Endothelial cell of umbilical vein (primary cell): ENCODE measurements at regions not wholly inside any gene's neighbourhood (a gene's known extent, or its start where the extent isn't known, plus 50 kb on each side); places are given as distances from the start of the nearest gene placed in this dataset.

Source experiments
- BruUV-seq: library from RNA; stranded (reverse); fragments of 400-500 nt; replicated peaks from 2 replicates; lab custom pipeline; 2021; lab: Mats Ljungman, UMichigan
- CTCF ChIA-PET: fragments of 300-600, 350-600 bp; sonication (Branson Sonifier 250); formaldehyde crosslinking; loops from one replicate; lab custom pipeline; 2021; ENCODE audit warnings: antibody characterized with exemption, inconsistent platforms; lab: Charles Lee
- POLR2A ChIA-PET: fragments of 300-600, 350-600 bp; sonication (Branson Sonifier 250); formaldehyde crosslinking; loops from one replicate; lab custom pipeline; 2021; ENCODE audit warnings: antibody characterized with exemption, inconsistent platforms; lab: Charles Lee
- DNase-seq: peaks from one replicate; pipeline ENCODE4 v3.0.0-alpha.2; 2011; ENCODE audit warnings: low read depth, low spot score
- FAIRE-seq: peaks from 2 replicates; lab custom pipeline; 2011; peaks lifted over from hg19 to GRCh38; lab: Jason Lieb, UNC
- H2AFZ ChIP-seq: 2 replicates; pipeline ENCODE4 v1.6.0; 2012; ENCODE audit warnings: low read depth, low read length, control low read depth, inconsistent platforms
- H3K27ac ChIP-seq: 2 replicates; pipeline ENCODE4 v1.5.1; 2011; ENCODE audit warnings: low read depth, mild to moderate bottlenecking, control low read depth, low read length, moderate library complexity; ENCODE audit not compliant: insufficient read depth
- H3K27me3 ChIP-seq, 2 experiments: 2 replicates each; pipeline versions ENCODE4 v1.6.0 to v1.6.1; 2011; ENCODE audit warnings: low read length in 2 of 2, mixed read lengths in 1 of 2; ENCODE audit not compliant: control insufficient read depth in 2 of 2, insufficient read depth in 2 of 2
- H3K36me3 ChIP-seq, 2 experiments: 2 replicates in 1 of 2; 3 replicates in 1 of 2; pipeline ENCODE4 v1.5.1; 2011; ENCODE audit warnings: low read length in 2 of 2, mild to moderate bottlenecking in 1 of 2, moderate library complexity in 1 of 2; ENCODE audit not compliant: control insufficient read depth in 2 of 2, insufficient read depth in 2 of 2; ENCODE audit errors: extremely low read depth in 1 of 2
- H3K4me1 ChIP-seq: 3 replicates; pipeline ENCODE4 v1.5.1; 2011; ENCODE audit warnings: mild to moderate bottlenecking, low read length; ENCODE audit not compliant: control insufficient read depth, insufficient read depth; ENCODE audit errors: extremely low read depth
- H3K4me2 ChIP-seq: 2 replicates; pipeline ENCODE4 v1.6.1; 2011; ENCODE audit warnings: low read length, control low read depth, mixed read lengths; ENCODE audit not compliant: insufficient read depth
- H3K4me3 ChIP-seq, 3 experiments: fragments of 200-600 bp in 1 of 3; sonication (generic), shearing (Covaris generic) in 1 of 3; replicated peaks in 1 of 3; 2 replicates each; pipeline ENCODE4 v1.5.1; 2011 to 2016; ENCODE audit warnings: control low read depth in 3 of 3, low read length in 3 of 3, mild to moderate bottlenecking in 2 of 3, inconsistent platforms in 1 of 3, low read depth in 1 of 3, moderate library complexity in 1 of 3; ENCODE audit not compliant: insufficient read depth in 1 of 3
- H3K79me2 ChIP-seq: 2 replicates; pipeline ENCODE4 v1.6.0; 2012; ENCODE audit warnings: low read length, inconsistent platforms; ENCODE audit not compliant: control insufficient read depth, insufficient read depth
- H3K9ac ChIP-seq: replicated peaks from 2 replicates; pipeline ENCODE3; 2011; ENCODE audit warnings: low read length, control low read depth; ENCODE audit not compliant: insufficient read depth; ENCODE audit errors: extremely low read depth
- H3K9me1 ChIP-seq: replicated peaks from 3 replicates; pipeline ENCODE4 v1.6.0; 2011; ENCODE audit warnings: mild to moderate bottlenecking, low read length; ENCODE audit not compliant: control insufficient read depth, insufficient read depth; ENCODE audit errors: extremely low read depth
- H3K9me3 ChIP-seq: replicated peaks from 2 replicates; pipeline ENCODE4 v1.5.1; 2012; ENCODE audit warnings: low read length, inconsistent platforms; ENCODE audit not compliant: control insufficient read depth, insufficient read depth
- H4K20me1 ChIP-seq: replicated peaks from 2 replicates; pipeline ENCODE3; 2011; ENCODE audit warnings: mild to moderate bottlenecking, low read length; ENCODE audit not compliant: control insufficient read depth, insufficient read depth; ENCODE audit errors: extremely low read depth
- CTCF ChIP-seq, 2 donors: IDR thresholded peaks; 1 replicate in 1 of 2; 2 replicates in 1 of 2; pipeline ENCODE4 v1.5.1; 2011; ENCODE audit warnings: low read length in 2 of 2, mild to moderate bottlenecking in 2 of 2, moderate library complexity in 2 of 2, control low read depth in 1 of 2, inconsistent platforms in 1 of 2, low read depth in 1 of 2; ENCODE audit not compliant: insufficient read depth in 1 of 2; ENCODE audit errors: extremely low read depth in 1 of 2
- EZH2 ChIP-seq: IDR thresholded peaks from 2 replicates; pipeline ENCODE4 v1.6.1; 2012; ENCODE audit warnings: borderline replicate concordance, low read depth, mild to moderate bottlenecking, moderate library complexity, low read length, inconsistent platforms; ENCODE audit not compliant: severe bottlenecking
- FOS ChIP-seq: IDR thresholded peaks from 2 replicates; pipeline ENCODE4 v1.6.1; 2011; ENCODE audit warnings: mild to moderate bottlenecking, low read length, moderate library complexity, borderline replicate concordance; ENCODE audit not compliant: insufficient read depth
- GATA2 ChIP-seq: IDR thresholded peaks from 2 replicates; pipeline ENCODE4 v1.7.0; 2011; ENCODE audit warnings: low read depth, mild to moderate bottlenecking, moderate library complexity, mixed read lengths, low read length; ENCODE audit not compliant: insufficient read length, insufficient read depth
- JUN ChIP-seq: IDR thresholded peaks from 2 replicates; pipeline ENCODE4 v1.6.1; 2011; ENCODE audit warnings: borderline replicate concordance, low read depth; ENCODE audit not compliant: insufficient read length, insufficient read depth
- MAX ChIP-seq: IDR thresholded peaks from 2 replicates; pipeline ENCODE4 v1.6.1; 2011; ENCODE audit not compliant: insufficient read depth, insufficient read length
- MYC ChIP-seq: IDR thresholded peaks from one replicate; pipeline ENCODE4 v1.6.1; 2011; ENCODE audit warnings: mild to moderate bottlenecking, low read depth, low read length
- POLR2A ChIP-seq: IDR thresholded peaks from 2 replicates; pipeline ENCODE4 v1.6.1; 2012; ENCODE audit warnings: low read depth, mild to moderate bottlenecking, control low read depth, low read length
- POLR2AphosphoS5 ChIP-seq: IDR thresholded peaks from 2 replicates; pipeline ENCODE4 v1.6.1; 2012; ENCODE audit warnings: low read depth, mild to moderate bottlenecking, control low read depth, low read length, moderate library complexity; ENCODE audit not compliant: insufficient read depth
- dilution Hi-C: fragments of 300-500 bp; cut with MboI; formaldehyde crosslinking; loops from one replicate; pipeline ENCODE4 v1.15.0; 2019; ENCODE audit warnings: low sequenced_read_pairs; ENCODE audit not compliant: extremely low pct_ligation_motif_present
- intact Hi-C: fragments of 100-400 bp; cut with micrococcal nuclease; formaldehyde crosslinking; loops from one replicate; pipeline ENCODE4 v1.10.0; 2022

GRCh38 chr2:104279646-104280045 lies 574.3 kb upstream of the POU3F3 start:
- Histone ChIP-seq H3K36me3 (no peaks in the 10 kb centered on the region), H3K4me1 (no peaks in the 10 kb centered on the region), H4K20me1 (no peaks in the 10 kb centered on the region), H3K4me3 (no peak overlapping the region), H3K9me3 (peaks cover 3% of the 10 kb centered on the region), H3K4me2 (no peak overlapping the region), H3K9ac (no peak overlapping the region), H3K27ac (no peak overlapping the region), H3K9me1 (no peaks in the 10 kb centered on the region), H3K27me3 (no peaks in the 10 kb centered on the region), H2AFZ (no peak overlapping the region), H3K79me2 (no peaks in the 10 kb centered on the region)
- ChIA-PET CTCF (no interaction called here), POLR2A (no interaction called here)
- no peak for DNase-seq
- intact Hi-C loops, result no loop called here
- no peak for FAIRE-seq
- TF ChIP-seq POLR2A (no peak), POLR2AphosphoS5 (no peak), EZH2 (no peak), MAX (no peak), CTCF (IDR thresholded peaks at IDR 0.05; ENCODE audit: extremely low read depth in 1 of 2, insufficient read depth in 1 of 2, low read depth in 1 of 2, low read length in 2 of 2) (no peak)
- no TSS peak for BruUV-seq
- dilution Hi-C loops, result no loop called here

- H3K9me1 ChIP-seq, result no peaks in the 10 kb centered on the region
- H2AFZ ChIP-seq, result no peak overlapping the region
- H3K79me2 ChIP-seq, result no peaks in the 10 kb centered on the region
- TF ChIP-seq EZH2 (no peak), MYC (no peak), JUN (no peak), MAX (no peak), GATA2 (no peak), CTCF (IDR thresholded peaks at IDR 0.05; ENCODE audit: extremely low read depth in 1 of 2, insufficient read depth in 1 of 2, low read depth in 1 of 2, low read length in 2 of 2) (no peak), FOS (no peak), POLR2A (no peak), POLR2AphosphoS5 (no peak)
- no peaks in the 10 kb centered on the region for H3K27me3 ChIP-seq
- dilution Hi-C loops, result no loop called here
- intact Hi-C loops, result no loop called here
- no peak for DNase-seq
- H3K9me3 ChIP-seq, result peaks cover 3% of the 10 kb centered on the region
- no peaks in the 10 kb centered on the region for H3K36me3 ChIP-seq
- H3K4me1 ChIP-seq, result no peaks in the 10 kb centered on the region
- H3K4me2 ChIP-seq, result no peak overlapping the region
- CTCF ChIA-PET, result no interaction called here
- POLR2A ChIA-PET, result no interaction called here
- H3K4me3 ChIP-seq, result no peak overlapping the region
- FAIRE-seq, result no peak
- no TSS peak for BruUV-seq
- H3K9ac ChIP-seq, result no peak overlapping the region
- no peak overlapping the region for H3K27ac ChIP-seq
- no peaks in the 10 kb centered on the region for H4K20me1 ChIP-seq
Measured at GRCh38 chr2:104280216-104280615, 573.7 kb upstream of the POU3F3 start.
